Amniotic stem cell (primary cell): ENCODE measurements at regions not wholly inside any gene's neighbourhood (a gene's known extent, or its start where the extent isn't known, plus 50 kb on each side); places are given as distances from the start of the nearest gene placed in this dataset.
"Not testable (repeated sequence)": the region's sequence is repeated elsewhere in the genome, so short reads cannot be mapped to it uniquely, and the experiment has no call there.

ENCODE experiments used
- DNase-seq: peaks from one replicate; lab custom pipeline; 2025; lab: John Stamatoyannopoulos, UW

DNA sequence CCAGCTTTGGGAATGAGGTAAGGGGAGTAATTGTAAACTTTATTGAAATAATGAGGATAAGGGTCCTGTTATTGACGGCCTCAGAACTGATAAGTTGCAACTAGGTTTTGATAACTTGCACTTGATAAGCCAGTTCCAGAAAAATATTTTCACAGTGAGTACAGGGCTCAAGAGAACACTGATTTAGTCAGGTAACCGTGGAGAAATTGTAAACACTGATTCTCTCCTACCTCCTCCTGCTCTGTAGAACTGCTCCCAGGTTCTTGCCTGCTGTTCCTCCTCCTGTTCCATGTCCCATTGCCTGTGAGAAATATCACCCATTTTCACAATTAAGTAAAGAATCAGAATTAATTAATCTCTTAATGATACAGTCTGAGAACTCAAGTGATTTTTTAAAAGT is 55.0 kb upstream of the CXXC4 start:
- no peak for DNase-seq

DNA sequence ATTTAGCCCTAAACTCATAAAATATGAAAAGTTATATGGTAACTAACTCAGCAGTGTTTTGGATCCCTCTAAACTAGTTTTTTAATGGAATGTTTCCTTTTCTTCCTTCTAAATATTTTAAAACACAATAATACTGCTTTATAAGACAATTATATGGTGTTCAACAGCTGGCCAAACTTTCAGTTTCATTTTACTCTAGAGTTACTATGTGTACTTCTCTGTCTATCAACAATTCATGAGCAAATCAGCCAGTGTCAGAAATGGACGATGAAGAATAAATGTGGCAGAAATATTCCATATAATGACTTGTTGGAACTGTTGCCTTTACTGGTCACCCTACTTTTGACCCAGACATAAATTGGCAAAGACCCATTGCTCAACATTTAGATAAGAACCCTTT is 64.8 kb upstream of the CXXC4 start:
- no peak for DNase-seq

DNA sequence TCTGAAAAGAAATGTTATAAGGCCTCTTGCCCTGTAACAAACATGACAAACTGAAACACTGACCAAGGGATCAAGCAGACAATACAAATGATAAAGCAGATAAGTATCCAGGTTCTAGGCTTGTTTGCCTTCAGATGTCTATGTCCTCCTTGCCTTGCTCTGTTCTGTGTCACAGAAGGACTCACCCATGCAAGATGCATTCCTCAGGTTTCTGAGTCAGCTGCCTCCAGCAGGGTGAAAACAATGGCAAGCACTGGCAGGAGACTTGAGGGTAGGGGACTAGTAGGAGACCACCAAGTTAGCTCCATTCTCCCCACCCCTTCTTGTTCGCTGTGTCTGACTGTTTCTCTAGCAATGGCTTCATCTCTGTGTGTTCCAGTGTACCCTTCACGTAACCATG is 76.6 kb upstream of the CXXC4 start:
- no peak for DNase-seq

DNA sequence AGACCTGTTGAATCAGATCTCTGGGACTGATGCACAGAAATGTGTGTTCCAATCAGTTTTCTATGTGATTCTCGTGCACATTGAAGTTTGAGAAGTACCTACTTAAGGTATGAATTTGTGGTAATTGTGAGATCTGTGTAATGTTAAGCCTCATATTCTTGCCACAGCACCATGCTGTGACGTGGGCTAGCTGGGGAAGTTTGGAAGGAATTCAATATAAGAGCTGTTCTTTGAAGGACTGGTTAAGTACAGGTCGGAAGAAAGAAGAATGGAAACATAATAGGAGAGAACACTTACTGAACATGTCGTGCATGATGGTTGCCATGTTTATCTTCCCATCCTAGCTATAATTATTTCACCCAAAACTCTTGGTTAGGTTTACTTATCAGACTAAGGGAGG is 79.7 kb upstream of the CXXC4 start:
- no peak for DNase-seq

DNA sequence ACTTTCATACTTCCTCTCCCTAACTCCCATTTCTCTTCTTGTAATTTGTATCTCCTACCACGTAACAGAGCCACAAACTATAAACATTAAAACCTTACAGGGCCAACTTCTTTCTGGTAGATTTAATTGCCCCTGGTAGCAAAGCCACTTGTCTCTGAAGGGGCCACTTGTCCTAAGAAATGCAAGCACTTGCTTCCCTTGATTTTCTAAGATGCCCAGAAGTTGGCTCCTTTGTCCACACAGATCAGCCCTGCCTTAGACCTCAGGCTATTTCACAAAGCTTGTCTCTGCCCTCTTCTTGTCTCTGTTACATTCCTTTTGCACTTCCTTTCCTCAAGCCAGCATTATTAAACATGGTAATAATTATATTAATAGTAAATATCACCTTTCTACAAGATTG is 80.6 kb upstream of the CXXC4 start:
- no peak for DNase-seq

DNA sequence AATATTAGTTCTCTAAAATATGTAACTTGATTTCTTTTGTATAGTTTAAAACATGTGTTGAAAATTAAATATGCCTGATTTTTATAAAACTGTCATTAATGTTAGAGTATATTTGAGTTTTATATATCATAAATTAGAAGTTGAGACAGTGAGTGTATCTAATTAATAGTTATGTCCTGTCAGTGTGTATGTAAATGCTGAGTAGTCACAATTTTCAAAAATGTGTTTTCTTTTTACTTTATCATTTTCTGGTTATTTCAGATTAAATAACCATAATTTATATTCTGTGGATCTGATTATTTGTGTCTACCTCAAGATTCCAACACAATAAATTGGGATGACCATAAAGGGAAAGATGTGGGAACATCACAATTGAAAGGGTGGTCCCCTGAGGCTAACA is 82.7 kb upstream of the CXXC4 start:
- no peak for DNase-seq

DNA sequence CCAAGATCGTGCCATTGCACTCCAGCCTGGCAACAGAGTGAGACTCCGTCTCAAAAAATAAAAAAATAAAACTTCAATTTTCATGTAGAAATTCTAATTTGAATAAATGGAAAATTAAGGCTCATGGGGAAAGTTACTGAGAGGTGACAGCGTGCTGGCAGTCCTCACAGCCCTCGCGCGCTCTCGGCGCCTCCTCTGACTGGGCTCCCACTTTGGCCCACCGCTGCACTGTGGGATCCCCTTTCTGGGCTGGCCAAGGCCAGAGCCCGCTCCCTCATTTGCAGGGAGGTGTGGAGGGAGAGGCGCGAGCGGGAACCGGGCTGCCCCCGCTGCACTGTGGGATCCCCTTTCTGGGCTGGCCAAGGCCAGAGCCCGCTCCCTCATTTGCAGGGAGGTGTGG is 86.8 kb upstream of the CXXC4 start:
- DNase-seq: not testable (repeated sequence)

DNA sequence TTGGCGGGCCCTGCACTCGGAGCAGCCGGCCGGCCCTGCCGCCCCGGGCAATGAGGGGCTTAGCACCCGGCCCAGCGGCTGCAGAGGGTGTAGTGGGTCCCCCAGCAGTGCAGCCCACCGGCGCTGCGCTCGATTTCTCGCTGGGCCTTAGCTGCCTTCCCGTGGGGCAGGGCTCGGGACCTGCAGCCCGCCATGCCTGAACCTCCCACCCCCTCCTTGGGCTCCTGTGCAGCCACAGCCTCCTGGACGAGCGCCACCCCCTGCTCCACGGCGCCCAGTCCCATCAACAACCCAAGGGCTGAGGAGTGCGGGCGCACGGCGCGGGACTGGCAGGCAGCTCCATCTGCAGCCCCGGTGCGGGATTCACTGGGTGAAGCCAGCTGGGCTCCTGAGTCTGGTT is 87.4 kb upstream of the CXXC4 start:
- not testable (repeated sequence) for DNase-seq

DNA sequence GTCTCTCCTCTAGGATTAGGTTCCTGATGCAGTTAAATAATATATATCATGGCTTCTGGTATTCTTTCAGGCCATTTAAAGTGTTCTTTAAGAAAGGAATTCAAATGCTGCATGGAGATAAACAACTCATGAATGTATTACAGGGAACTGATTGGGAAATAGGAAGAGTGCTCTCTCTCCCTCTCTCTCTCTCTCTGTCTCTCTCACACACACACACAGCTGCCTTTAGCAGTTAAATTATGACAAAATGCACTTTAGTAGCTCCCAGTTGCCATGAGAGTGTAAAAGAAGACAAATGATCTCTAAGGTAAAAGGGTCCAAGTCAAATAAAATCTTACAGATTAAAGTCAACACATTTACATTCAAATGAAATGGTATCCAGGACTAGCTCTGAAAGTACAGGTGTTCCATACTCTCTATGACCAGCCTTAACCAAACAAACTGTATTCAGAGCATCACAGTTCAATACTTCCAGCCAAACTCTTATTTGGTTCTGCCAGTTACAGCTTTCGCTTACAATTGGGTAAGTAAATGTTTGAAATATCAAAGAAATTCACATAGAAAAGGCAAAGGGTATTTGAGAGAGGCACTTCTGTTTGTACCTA is 94.7 kb upstream of the CXXC4 start:
- no peak for DNase-seq

DNA sequence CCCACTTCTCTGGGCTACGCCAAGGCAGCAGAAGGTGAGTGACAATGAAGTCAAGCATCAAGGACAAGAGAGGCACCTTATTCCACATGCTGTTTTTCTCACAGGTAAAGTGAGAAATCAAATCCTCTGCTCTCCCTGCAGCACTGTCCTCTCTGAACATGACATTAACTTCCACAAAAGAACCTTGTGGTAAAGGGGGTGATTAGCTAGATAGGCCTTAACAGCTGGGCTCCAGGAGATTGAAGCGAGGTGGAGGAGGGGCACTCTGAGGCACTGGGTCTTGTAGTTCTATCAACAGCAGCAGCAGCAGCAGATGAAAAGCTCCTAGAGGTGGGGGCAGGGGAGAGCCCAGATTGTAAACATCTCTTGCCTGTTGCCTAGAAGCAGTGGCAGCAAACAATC is 96.8 kb upstream of the CXXC4 start:
- DNase-seq: no peak

DNA sequence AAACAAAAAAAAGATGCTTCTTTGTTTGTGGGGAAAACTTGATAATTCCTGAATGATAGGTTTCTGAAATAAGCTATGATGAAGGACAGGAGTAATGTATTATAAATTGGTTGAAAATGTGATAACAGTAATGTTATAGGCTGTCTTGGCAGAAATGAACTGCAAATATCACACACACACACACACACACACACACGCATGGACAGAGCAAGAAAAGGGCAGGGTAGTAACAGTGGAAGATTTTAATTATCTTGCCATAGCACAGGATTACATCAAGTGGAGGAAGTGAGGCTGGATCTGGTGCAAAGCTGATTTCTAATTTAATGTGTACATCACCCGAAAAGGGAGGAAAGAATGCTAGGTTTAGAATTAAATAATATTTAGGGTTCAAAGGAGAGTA is 97.5 kb upstream of the CXXC4 start:
- DNase-seq: no peak

DNA sequence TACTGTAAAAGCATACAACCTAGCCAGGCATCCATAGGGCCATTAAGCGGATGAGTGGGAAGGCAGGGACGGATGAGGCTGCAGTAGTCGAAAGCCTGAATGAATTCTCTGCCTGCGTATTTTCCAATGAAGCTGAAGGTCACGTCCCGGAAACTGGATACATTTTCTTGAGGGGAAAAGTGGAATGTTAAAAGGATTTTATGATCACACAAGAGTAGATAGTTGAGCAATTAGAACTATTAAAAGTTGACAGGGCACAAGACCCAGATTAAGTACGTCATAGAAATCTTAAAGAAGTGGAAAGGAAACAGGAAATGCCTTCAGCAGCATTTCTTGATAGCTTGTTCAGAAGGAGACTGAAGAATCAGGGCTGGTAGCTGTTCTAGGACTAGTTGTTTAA is 98.3 kb upstream of the CXXC4 start:
- no peak for DNase-seq

DNA sequence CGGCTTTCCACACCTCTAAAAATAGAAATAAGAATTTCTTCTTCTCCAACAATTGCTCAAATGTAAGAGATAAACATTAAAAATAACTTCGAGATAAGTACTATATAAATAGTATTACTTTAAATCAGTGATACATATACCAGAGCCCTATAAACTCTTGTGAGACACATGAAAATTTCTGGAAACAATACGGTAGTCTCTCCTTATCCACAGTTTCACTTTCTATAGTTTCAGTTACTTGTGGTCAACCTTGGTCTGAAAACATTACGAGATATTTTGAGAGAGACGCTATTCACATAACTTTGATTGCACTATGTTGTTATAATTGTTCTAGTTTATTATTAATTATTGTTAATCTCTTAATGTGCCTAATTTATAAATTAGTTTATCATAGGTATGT is 101.5 kb upstream of the CXXC4 start:
- DNase-seq: no peak

DNA sequence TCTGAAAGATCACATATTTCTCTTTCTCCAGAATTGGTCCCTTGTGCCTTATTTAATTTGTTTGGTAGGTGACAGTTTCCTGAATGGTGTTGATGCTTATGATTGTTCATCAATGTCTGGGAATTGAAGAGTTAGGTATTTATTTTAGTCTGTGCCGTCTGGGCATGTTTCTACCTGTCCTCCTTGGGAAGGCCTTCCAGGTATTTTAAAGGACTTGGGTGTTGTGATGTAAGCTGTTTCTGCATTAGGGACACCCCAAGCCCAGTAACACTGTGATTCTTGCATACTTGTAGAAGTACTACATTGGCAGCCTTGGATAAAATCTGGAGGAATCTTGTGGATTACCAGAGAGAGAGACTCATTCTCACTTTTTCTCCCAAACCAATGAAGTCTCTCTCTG is 120.8 kb upstream of the CXXC4 start:
- no peak for DNase-seq

DNA sequence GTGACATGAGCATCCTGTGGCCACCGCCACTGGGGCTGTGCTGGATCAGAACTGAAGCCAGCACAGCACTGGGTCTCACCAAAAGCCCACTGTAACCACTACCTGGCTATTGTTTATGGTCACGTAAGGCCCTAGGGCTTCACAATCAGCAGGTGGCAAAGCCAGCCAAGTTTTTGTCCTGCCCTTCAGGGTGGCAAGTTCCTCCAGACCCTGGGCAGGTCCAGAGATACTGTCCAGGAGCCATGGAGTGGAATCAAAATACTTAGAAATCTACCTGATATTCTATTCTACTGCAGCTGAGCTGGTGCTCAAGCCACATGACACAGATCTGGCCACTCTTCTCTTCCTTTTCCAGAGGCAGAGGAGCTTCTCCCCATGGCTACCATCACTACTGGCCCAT is 121.2 kb upstream of the CXXC4 start:
- no peak for DNase-seq

DNA sequence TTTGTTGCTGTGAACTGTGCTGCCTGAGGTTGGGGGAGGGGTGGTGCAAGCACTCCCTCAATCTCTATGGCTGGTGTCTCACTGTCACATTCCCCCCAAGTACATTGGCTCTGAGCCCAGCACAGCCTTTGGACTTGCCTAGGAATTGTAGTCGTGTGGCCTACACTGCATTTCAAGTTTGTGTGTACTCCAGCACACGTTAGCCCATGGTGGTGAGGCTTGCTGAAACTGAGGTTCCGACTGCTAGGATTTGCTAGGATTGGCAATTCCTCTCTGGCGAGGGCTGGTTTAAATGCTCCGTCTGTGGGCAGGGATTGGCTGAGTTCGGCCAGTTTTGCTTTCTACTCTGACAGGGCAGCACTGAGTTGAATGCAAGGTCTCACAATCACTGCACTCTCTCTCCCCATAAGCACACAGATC is 121.7 kb upstream of the CXXC4 start:
- DNase-seq: no peak

DNA sequence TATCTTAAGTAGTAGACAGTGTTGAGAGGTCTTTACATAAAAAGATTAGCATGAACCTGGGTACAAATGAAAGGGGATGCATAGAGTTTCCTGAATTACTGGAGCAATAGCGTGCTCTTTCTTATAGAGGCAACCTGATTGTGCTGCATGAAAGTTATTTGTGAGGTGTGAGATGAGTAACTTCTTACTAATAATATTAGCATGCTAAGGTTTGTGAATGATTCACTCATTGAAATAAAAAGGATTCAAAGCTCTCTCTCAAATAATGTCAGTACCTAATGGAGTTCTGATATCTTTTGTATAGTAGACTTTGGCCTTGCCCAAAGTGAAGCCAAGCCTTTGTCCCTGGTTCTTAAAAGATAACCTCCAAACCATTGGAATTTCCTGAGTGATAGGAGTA is 131.0 kb upstream of the CXXC4 start:
- DNase-seq: no peak

DNA sequence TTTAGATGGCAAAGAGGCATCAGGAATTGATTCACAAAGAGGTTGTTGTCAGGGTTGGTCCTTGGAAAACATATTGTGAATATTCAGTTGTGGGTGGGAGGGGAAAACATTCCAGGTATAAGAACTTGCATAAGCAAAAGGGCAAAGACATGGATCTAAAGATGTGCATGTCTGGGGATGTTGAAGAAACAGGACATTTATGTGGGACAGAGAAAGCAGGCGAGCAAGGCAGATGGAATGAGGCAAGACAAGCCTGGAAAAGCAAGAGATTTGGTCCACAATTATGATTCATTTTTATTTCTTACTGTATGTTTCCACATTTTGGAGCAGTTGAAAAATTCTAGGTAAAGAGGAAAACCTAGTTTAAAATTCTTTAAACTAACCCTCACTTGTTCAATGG is 134.9 kb upstream of the CXXC4 start:
- DNase-seq: no peak

DNA sequence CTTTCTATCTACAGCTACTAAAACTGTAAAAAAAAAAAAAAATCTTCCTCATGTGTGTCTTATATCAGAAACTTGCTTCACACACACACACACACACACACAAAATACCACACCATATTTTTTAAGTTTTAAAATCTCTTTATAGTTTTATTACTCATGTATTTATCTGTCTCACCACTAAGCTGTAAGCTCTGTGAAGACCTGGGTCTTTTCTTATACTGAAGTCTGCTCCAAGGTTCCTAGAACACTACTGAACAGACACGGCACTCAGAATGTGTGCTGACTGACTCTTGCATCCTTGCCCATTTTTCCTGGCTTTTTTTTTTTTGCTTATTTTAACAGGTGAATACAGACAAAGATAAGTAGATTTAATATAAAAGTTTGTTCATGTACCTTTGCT is 135.6 kb upstream of the CXXC4 start:
- no peak for DNase-seq

DNA sequence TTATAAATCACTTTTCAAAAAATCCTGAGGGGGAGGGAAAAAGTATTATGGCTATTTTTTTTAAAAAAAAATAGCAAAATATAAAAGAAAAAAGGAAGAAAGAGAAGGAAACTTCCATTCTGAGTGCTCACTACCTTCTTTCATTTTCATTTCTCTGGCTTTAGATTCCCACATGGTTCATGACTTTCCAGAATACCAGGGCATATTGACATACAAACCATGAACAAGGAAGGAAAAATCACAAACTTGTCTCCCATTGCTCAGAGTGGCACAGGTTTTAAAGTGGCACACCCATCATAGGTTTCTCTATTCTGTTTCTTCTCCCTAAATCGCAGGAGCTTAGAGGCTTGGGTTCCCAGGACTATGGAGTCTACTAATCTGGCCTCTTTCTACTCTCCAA is 136.3 kb upstream of the CXXC4 start:
- no peak for DNase-seq

DNA sequence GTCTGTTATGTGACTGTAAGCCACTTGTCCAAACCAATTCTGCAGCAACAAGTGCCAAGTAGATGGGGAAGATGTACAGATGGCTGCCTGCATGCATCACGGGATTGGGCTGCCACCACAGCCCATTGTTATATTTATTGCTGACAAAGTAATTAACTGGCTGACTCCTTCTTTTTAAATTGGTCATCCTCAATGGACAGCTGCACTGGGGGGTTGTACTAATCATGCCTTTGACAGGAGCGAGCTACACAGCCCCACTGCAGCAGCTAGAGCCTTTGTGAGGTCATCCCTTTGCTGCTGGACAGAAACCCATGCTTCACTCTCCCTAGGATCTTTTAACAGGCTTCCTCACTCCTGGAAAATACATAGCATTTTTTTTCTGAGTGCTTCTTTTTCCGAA is 146.7 kb upstream of the CXXC4 start:
- DNase-seq: no peak

DNA sequence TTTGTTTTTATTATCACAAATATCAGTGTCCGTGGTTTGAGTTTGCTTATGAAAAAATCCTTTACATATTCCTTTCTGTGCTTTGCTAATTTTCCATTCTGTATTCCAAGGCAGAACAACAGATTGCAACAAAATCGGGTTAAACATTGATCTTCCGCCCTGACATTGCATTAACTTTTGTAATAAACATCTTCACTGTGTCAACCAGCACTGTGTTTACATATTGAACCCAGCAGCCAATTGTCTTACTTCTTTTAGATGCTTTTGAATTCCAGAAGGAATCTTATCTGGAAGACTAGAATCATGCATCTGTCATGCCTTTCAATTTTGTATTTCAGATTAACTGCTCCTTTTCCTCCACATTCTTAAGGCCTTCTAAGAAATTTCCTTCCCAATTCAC is 147.8 kb upstream of the CXXC4 start:
- no peak for DNase-seq

DNA sequence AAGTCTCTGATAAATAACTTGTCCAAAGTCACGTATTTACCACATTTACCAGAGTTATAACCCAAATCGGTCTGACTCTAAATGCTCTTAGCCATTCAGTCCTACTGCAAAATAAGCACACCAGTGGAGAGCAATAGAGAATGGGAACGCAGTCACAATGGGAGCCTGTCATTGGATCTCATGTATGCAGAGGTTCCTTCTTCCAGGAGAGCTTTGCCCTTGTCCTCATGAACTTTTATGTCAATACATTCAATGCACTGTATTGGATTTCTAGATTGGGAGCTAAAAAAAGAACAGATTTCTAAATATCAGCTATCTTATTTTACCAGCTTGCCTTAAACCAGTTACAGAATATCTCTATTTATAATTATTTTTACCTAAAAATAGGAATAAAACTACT is 149.1 kb upstream of the CXXC4 start:
- DNase-seq: no peak

DNA sequence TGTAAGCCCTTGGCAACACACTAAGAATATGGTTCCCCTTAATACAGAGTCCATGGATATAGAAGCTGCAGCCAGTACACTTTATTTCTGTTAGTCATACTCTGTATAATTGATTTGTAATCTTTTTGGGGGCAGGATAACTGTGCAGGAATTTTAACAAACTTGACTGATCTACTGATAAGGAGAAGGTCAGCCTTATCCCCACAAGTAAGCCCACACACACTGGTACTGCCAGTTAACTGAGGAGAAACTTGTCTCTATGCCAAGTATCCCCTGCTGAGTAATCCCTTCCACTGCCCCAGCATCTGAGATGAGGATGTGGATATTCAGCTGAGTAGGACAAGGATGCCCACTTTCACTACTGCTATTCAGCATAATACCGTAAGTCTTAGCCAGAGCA is 154.9 kb upstream of the CXXC4 start:
- DNase-seq: no peak

DNA sequence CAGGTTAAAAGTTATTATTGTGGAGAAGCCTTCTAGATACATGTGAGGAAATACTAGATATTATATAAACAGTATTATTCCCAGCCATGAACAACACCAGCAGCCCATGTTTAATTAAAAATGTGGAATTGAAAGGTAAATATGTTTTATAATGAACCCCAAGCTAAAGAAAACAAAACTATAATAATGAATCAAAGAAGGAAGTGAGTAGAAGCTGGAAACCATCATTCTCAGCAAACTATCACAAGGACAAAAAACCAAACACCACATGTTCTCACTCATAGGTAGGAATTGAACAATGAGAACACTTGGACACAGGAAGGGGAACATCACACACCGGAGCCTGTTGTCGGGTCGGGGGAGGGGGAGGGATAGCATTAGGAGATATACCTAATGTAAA is 167.6 kb upstream of the CXXC4 start:
- DNase-seq: not testable (repeated sequence)
